GM19043 (cell line): ENCODE measurements at regions not wholly inside any gene's neighbourhood (a gene's known extent, or its start where the extent isn't known, plus 50 kb on each side); places are given as distances from the start of the nearest gene placed in this dataset.

Experiments
- ATAC-seq: cut with Tn5 transposase; IDR thresholded peaks from one replicate; pipeline ENCODE4 v1.9.1; 2021; ENCODE audit warnings: low read depth; ENCODE audit not compliant: unreplicated experiment

- ATAC-seq, result no peak
Observed at GRCh38 chr12:115078990-115079389, 395.0 kb upstream of the TBX3 start.

- no peak for ATAC-seq
Observed at GRCh38 chr12:115078334-115078733, 394.4 kb upstream of the TBX3 start.

DNA sequence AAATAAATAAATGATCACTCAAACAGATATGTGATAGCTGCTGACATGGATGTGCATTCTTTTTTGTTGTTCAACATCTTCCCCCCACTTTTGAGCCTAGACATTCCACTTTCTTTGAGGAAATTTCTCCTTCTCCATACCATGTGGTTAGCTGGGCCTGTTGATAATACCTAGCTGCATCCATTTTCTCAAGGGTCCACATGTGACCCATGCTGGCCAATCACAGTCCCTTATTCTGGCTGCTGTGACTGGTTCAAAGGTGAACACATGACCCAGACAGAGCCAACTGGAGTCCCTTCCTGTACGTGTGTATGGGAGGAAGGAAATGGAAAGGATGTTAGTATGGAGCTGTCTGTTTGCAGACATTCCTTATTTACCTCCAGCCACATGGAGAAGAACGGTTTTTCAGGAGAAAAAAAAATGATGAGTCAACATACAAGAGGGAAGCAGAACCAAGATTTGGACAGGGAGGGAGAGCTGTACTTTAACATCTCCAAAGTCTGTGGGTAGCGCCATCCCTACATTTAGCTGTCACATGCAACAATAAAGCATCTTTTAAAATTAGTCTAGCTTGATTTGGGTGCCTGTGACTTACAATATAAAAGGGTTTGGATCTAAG is 391.7 kb upstream of the TBX3 start:
- no peak for ATAC-seq

DNA sequence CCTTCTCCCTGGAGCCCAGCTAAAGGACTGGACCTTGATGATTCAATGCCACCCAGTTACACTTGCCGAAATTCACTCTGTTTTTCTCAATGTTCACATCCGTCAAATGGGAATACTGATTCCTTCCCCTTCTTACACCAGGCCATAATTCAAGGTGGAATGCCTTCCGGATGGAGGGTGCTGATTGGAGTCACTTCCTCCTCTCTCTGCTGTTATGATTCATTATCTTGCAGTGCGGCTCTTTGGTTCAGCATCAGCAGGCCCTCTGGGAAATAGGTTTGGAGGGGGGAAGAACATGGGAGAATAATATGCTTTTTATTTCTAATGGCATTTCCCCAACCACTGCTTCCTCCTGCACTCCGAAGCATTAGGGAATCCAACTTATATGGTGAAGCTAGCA is 390.6 kb upstream of the TBX3 start:
- ATAC-seq, result no peak

DNA sequence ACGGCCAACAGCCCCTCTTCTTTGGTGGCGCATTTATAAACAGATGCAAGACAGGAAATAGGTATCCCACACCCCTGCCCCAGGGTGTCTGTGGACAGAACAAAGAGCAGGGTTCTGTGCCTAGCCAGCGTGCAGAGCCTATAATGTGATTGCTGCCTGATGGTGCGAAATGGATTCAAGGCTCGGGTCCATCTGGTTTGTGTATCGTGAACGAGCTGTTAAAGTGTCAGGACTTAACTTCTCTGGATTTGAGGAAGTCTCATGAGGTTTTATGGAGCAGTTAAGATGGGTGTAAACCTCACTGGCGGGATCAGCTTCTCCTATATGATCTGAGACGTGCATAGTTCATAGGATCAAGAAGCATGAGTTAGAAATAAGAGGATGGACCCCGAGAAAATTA is 388.7 kb upstream of the TBX3 start:
- ATAC-seq, result no peak

DNA sequence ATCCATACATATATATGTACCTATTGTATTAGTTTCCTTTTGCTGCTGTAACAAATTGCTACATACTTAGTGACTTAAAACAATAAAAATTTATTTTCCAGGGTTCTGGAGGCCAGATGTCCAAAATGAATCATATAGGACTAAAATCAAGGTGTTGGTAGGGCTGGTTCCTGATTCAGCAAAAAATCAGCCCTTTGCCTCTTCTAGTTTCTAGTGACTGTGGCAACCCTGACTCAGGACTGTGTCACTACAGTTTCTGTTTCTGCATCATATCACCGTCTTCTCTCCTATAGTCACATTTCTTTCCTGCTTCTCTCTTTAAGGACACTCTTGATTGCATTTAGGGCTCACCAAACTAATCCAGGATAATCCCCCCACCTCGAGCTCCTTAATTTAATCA is 386.3 kb upstream of the TBX3 start:
- no peak for ATAC-seq

- ATAC-seq, result no peak
Observed at GRCh38 chr12:115064296-115064695, 380.3 kb upstream of the TBX3 start.

GRCh38 chr12:115062741-115063140 is 378.8 kb upstream of the TBX3 start:
- no peak for ATAC-seq

DNA sequence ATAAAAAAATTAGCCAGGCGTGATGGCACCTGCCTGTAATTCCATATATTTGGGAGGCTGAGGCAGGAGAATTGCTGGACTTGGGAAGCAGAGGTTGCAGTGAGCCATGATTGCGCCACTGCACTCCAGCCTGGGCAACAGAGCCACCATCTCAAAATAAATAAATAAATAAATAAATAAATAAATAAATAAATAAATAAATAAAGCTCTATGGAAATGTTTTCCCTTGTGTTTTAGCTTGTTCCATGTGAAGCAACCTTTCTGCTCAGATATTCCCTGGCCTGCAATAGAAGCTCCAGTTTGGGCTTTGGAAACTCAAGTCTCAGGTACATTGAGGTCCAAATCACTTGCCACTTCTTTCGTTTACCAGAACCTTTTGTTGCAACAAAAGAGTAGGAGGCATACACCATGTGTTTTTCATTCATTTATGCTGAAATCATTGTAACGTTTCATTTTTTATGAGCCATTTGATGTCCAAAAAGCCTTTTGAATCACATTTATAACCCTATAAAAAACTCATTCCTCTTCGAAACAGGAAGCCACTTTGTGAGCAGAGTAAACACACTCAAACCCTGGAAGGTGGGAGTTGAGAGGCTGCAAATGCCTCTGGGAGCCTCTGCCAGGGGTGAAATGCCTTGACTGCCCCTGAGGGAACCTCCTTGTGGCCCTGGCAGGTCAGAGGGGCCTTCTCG is 376.6 kb upstream of the TBX3 start:
- no peak for ATAC-seq

GRCh38 chr12:115057445-115057844 is 373.5 kb upstream of the TBX3 start:
- no peak for ATAC-seq

GRCh38 chr12:115051378-115051777 is 367.4 kb upstream of the TBX3 start:
- ATAC-seq, result no peak

DNA sequence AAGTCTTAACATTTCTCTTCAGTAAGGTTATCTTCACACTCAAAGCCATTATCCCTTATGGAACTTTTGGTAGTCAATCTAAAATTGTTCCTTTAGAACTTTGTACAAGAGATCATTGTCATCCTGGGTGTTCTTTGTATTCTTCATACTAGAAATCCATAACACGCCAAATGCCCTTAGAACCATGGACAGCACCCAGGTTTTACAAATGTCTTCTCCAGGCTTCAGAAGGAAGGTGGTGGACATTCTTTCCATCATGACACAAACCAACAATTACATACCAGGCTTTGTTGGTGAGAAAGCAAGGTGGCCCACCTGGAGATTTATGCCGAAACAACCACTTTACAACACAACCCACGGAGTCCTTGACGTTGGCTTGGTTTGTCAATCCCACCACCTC is 365.6 kb upstream of the TBX3 start:
- no peak for ATAC-seq

DNA sequence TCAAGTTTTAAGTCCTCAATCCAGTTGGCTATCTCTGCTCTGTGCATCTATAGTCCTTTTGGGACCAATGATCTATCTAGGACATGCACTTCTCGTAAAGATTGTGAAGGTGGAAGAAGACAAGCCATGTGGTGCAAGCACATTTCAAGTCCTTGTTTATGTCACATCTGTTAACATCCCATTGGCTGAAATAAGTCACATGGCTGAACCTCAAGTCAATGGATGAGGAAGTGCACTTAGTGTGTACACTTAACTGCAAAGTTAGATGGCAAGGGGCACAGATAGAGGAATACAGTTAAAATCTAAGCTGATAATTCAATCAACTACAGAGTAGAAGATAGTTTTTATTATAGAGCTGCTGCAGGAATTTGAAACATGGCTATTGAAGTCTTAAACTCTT is 362.8 kb upstream of the TBX3 start:
- no peak for ATAC-seq

- ATAC-seq, result no peak
Observed at GRCh38 chr12:115044073-115044472, 360.1 kb upstream of the TBX3 start.

DNA sequence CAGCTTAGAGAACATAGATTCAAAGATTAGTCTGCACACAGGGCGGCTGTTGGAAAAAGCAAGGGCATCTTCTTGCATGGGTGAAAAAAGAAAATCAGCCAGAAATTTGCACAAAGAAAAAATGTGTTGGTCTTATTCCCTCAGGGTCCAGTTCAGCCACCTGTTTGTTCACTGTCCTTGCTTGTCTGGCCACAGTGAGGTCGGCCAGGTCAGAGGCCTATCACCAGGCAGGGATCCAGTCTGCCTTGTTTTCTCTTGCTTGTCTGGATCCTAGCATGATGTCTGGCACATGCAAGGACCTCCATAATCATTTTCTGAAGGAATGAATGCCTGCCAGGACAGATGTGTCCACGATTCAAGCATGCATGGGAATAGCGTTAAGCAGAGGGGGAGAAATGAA is 359.1 kb upstream of the TBX3 start:
- ATAC-seq, result no peak

DNA sequence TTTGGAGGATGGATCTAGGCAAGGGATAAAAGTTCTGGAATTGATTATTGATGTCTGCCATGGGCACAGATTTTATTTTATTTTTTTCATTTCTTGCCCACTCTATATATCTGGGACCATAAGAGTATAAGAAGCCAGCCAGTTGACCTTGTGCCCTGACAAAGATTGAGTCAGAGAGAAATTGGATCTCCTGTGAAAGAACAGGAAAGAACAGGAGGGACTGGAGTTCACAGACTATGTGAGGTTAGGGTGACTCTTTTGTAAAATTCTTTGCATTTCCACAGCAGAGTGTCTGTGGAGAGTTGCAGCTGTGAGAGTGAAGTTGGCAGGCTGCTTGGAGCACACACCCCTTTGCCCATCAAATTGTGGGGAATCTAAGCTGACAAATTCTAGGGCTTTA is 358.4 kb upstream of the TBX3 start:
- no peak for ATAC-seq

- ATAC-seq, result no peak
Observed at GRCh38 chr12:115037830-115038229, 353.9 kb upstream of the TBX3 start.

GRCh38 chr12:115035535-115036107 is 351.6 kb upstream of the TBX3 start:
- ATAC-seq, result no peak

DNA sequence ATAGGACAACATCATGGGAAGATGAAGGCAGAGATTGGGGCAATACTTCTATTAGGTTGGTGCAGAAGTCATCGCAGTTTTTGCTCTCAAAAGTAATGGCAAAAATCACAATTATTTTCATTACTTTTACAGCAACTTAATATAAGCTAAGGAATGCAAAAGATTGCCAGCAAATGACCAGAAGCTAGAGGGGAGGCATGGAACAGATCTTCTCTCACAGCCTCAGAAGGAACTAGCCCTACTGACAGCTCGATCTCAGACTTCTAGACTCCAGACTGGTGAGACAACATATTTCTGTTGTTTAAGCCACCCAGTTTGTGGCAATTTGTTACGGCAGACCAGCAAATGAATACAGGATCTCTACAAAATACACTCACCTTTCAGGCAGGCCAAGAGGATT is 348.5 kb upstream of the TBX3 start:
- no peak for ATAC-seq

- no peak for ATAC-seq
Observed at GRCh38 chr12:115030017-115030416, 346.0 kb upstream of the TBX3 start.

DNA sequence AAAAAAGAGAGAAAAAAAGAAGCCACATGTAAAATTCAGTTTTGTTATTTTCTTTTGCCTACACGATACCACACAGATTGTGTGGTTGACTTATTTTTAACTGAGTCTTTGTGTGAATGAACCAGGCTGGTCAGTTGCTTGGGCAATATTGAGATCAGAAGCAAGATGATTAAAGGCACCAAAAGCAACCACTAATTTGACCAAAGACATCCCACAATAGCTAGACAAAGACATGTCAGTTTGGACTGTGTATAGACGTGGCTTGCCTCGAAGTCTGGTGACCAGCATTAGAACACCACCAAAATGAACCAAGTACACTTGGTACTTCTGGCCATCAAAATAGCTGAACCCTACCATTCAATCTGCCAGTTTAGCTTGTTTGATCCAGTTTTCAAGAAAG is 340.6 kb upstream of the TBX3 start:
- ATAC-seq, result no peak
